ENCODE measurements at regions not wholly inside any gene's neighbourhood (a gene's known extent, or its start where the extent isn't known, plus 50 kb on each side); places are given as distances from the start of the nearest gene placed in this dataset.

DNA sequence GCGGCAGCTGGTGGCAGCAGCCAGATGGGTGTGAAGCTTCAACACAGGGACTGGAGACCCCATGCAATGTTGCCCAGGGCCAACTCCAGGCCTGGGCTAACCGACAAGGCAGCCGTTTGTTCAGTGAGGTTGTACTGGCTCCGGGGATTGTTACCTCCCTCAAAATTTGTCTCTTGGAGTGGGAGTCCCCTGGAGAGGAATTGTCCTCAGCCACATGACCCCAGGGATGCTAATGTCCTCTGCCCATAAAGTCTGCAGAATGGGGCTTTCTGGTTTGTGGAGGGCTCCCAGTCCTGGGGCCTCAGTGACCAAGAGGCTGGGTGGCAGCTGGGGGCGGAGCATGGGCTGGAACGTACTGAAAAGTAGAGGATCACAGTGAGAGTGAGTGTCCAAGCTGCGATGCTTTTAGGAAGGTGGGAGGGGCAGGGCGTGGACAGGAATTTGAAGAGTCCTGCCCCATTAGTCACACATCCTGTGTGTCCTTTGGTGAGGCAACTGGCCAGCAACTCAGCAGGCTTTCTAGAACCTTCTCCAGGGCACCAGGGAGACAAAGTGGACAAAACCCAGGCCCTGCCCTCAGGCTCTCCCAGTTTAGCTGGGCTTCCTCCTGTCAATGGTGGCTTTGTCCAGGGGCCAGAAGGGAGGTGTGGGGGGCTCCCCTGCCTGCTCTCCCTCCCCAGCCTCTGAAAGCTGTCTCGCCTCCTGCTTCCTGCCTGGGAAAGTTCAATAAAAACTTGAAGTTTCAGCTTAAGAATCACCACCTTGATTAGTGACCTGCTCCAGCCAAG lies 114.0 kb downstream of the NSG2 start:
- DNase-seq, result no peak

DNA sequence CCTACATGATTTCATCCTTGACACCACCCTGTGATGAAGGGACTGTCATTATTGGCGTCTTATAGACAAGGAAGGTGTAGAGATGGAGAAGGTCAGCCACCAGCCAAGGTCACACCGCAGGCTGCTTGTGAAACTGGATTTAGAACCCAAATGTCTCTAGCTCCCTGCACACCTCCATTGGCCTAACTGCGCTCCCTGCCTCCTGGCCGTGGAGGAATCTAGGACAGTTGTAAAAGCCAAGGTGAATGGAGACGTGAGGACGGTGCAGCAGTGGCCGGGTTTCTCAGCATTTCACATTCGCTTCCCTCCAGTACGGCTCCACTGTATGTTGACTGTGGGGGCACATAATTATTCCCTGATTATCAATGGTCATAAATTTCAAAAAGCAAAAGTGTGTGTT lies 119.9 kb downstream of the NSG2 start:
- no peak for DNase-seq

DNA sequence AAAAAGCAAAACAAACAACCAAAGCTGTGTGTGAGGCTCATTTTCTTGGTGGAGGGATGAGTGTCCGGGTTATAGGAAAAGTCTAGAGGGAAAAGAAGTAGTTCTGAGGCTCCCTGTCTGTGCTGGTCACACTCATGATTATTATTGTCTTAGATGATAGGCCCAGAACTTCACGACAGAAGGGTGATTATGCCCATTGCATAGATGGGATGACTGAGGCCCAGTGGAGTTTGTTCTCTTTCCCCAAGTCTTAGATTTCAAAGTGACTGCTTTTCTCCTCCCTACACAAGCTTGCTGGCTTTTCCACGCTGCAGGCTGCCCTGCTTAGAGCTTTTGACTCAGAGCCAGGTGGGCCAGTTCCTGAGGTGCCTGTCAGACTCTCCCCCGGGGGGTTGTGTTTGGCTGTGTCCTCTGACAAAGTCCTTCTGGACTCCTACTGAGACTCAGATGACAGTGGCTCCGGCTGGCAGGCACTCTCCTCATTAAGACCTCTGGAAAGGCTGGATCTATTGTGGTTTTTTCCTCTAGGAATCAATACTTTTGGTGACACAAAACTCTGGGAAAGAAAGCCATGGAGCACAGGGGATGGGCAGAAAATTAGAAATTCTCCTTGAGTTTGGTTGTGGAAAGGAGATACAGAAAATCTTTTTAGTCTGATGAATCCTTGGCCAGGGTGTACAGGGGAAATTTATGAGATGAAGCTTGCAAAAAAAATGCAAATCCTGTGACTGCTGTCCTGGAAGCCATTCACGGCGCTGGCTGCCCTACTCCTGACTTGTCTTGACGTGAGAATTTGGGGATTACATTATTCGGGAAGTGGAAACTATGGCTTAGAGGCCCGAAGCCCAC lies 120.9 kb downstream of the NSG2 start:
- DNase-seq, result no peak

DNA sequence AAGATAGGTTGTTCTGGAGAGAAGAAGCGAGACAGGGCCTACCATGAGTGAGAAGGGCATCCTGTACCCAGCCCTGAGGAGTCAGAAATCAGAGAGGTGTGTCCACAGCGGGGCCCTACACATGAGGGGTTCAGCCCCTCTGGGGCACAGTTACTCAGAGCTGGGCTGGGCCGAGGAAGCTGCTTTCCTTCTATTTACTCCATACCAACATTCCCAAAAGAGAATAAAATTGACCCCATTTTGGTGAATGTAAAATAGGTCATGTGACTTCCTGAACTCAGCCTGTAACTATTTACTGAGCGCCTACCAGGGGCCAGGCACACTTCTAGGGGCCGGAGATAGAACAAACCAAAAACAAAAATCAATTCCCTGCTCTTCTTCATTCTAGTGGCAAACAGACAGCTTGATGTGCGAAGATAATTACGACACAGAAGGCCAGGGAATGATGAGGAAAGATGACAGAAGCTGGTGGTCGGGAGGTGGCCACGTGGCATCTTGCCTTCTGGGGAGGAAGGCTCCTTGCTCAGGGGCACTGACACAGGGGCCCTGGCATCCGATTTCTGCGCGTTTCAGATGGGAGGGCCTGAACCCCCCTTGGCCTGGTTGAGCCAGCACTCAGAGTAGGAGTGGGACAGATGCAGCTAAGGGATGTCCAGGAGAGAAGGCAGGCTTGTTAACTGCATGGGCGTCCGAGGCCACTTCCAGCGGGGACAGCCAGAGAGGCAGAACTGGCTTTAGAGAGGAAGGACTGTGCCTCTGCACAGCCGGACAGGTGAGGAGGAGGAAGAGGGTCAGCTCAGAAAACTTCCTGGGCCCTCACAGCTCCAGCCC lies 121.8 kb downstream of the NSG2 start:
- DNase-seq, result no peak

DNA sequence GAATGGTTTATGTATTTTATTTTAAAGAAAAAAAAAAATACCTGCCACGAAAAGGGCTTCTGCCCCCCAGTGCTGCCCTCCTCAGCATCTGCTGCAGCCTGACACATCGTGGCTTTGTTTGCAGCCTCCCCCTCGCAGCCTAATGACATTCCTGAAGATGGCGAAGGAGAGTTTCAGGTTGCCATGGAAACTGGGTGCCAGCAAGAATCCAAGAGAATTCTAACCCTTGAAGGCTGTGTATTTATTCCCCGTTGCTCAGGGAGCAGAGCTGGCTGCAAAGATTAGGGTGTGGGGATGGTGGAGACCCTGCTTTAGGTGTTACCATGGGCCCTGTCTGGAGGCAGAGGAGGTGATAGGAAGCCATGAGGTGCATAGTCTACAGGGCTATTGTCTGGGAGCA lies 126.6 kb downstream of the NSG2 start:
- DNase-seq, result peak; percentile 54

DNA sequence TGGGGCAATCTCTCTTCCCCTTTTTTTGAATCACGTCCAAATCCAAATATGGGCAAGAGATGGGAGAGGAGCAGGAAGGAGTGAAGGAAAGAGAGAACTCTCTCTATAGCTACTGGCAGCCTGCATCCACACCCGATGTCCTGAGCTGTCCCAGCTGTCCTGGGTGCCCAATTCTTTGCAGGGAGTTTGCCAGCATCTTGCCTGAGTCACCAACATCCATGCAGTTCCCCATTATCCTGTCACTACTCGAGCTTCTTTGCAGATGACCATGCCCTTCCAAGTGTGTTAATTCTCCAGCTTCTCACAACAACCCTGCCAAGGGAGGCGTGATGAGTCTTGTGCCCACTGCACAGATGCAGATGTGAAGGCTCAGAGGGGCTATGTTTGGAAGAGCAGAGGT lies 127.1 kb downstream of the NSG2 start:
- DNase-seq, result no peak

DNA sequence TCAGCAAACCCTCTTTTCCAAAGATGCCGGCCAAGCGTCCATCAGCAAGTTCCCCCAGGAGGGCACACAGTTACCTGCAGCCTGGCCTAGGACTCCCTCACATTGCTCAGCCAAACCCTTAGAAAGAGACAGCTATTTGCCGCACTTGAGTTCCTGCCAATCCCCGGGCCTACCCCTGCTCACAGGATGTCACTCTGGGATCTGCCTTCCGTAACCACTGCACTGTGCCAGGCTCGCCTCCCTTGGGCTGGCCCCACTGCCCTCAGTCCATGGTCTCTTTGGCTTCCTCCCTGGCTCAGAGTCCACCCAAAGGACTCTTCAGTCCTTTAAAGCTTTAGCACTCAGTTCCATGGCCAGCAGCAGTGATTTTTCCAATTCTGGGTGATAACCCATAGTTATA lies 128.3 kb downstream of the NSG2 start:
- DNase-seq, result no peak

DNA sequence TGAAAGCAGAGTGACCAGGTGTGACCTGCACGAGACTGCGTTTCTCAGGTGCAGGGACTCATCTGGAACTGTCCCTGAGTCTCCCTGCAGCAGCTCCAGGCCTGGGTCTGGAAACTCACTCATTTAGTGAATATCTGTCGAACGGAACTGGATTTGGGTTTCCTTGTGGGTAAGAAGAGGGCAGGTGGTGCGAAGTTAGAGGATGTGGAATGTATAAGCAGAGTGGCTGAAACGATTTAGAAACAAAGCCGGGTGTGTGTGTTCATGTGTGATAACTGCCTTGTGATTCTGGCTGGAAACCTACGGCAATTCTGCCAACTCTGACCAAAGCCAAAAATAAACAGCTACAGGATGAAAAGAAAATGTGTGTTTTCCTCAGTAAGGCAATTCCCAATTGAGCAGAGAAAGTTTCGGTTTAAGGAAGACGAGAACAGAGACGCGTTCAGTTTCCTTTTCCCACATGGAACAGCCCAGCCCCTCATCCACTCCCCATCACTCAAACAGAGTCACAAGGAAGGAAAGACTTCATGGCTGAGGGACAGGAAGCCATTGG lies 130.3 kb downstream of the NSG2 start:
- no peak for DNase-seq

DNA sequence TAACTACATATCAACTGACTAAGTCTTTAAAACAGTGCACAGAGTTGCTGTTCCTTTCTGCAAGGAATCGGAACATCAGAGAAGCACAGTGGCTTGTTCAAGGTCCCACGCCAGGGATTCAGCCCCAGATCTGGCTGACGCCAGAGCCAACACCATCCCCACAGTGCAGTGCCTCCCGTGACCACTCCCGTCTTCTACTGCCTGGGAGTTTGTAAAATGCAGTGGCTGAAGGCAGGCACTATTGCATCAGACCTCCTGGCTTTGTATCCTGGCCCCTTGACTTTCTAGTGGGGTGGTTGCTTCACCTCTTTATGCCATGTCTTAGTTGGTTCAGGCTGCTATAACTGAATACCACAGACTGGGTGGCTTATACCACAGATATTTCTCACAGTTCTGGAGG lies 131.0 kb downstream of the NSG2 start:
- no peak for DNase-seq

DNA sequence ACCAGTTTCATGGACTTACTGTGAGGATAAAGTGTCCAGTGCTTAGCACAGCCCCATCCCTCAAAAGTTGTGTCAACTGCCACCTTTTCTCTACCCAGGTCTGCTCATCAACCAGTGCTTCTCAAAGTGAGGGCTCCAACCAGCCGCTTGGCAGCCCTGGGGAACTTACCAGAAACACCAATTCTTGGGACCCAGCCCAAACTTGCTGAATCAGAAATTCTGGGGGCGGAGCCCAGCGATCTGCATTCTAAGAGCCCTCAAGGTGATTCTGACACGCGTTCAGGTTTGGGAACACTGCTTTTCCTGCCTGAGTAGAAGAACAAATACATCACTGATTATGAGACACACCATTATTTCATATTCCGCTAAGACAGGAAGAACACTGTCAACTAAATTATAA lies 132.0 kb downstream of the NSG2 start:
- DNase-seq, result no peak

DNA sequence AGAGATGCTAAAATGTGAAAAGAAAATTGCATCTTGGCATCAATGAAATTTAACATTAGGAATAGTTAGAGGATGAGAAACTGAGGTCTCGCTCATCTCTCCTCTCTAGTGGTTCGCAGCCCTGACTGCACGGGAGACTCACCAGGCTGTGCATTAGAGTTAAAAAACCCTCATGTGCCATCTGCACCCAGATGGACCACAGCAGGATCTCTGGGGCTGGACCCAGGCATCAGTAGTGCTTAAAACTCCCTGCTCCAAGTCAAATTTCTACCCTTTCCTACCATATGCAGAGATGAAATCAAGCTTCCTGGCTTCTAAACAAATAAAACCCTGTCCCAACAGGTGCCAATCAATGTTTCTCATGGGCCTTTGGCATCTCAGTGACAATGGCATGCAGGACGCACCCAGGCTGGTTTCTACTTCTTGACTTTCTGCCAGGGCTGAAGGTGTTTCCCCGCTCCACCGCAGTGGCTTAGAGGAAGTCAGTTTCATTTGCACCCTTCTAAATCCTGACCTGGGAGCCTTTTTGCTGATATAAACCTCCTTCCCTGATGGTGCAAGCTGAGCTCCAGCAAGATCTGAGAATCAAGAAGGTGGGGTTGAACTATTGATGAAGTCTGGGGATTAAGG lies 132.6 kb downstream of the NSG2 start:
- no peak for DNase-seq

DNA sequence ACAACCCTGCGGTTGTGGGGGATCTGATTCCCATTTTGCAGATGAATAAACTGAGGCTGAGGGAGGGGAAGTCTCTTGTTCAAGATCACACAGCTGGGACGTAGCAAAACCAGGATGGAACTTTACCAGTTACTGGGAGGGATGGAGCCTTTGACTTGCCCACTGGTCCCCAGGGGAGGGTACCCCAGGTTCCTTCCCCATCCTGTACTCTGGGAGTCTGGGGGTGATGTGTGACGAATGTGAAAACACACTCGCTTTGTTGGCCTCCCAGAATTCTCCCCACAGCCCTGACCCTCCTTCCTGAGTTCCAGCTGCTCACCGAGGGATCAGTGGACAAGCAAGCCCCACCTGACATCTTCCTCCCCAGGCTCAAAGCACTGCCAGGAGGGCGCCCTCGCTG lies 135.1 kb downstream of the NSG2 start:
- no peak for DNase-seq

DNA sequence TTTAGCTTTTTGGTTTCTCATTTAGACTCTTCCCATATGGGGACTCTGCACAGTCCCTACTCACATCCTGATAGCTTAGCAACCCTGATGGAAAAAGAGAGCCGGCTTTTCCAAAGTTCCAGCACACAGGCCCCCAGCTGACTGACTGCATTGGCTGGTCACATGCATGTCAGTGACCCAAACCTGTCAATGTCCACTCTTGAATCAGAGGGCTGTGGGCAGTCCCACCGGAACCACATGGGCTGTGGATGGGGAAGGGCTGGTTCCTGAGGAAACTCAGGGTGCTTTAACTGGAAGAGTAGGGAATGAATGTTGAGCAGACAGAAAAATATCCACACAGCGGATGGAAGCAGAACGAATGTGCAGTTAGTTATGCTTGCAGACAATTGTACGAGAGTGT lies 136.6 kb downstream of the NSG2 start:
- DNase-seq, result no peak

DNA sequence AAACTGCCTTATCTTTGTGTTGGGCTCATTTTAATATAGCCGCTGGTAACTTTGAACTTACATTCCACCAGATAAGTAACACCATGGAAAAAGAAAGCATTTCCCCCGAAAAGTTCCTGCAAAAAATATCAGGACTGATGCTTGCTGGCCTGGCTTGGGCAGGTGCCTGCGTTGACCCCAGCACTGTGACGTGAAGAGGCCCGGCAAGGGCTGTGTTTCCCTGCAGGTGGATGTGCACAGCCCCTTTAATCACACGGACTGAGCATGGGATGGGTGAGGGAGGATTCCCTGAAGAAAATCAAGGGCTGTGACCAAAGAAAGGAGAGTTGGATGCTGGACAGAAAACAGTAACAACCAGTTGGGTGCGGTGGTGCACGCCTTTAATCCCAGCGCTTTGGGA lies 138.2 kb downstream of the NSG2 start:
- DNase-seq, result no peak

DNA sequence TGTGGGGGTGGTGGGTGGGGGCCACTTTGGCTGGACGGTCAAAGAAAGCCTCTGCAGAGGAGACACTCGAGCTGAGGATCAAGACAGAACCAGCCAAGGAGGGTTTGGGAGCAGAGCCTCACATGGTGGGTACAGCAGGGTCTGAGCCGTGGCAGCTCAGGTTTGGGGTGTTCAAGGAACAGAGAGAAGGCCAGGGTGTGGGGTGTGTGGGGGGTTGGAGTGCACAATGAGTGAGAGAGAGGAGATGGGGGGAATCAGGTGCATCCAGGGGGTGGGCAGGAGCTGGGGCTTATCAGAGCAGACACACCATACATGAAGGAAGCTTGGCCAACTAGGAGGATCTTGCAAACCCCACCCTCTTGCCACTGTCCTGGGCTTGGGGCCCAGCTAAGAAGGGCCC lies 140.0 kb downstream of the NSG2 start:
- DNase-seq, result no peak

DNA sequence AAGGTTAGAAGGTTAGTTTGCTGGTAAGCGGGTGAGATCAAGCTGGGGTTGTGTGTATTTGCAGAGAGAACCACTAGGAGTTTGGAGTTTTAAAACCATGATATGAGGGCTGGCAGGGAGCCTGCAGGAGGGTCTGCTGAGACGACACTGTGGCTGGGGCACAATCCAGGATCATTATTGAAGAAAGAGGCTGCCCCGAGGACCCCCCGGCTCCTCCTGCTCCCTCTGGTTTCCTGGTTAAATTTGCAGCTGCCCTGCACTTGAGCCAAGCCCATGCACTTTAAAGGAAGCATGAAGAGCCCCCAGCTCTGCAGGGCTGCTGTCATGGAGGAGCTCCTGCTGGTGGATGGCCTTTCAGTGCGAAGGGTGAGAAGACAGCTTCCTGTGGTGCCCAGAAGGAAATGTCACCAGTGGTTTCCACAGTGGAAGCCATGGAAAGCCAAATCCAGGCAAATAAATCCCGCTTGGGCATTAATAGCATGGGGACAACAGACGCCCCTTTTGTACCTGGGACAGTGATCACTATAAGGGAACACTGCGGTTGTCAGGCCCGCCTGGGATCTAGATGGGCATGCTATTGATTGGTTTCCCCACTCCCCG lies 140.7 kb downstream of the NSG2 start:
- no peak for DNase-seq

DNA sequence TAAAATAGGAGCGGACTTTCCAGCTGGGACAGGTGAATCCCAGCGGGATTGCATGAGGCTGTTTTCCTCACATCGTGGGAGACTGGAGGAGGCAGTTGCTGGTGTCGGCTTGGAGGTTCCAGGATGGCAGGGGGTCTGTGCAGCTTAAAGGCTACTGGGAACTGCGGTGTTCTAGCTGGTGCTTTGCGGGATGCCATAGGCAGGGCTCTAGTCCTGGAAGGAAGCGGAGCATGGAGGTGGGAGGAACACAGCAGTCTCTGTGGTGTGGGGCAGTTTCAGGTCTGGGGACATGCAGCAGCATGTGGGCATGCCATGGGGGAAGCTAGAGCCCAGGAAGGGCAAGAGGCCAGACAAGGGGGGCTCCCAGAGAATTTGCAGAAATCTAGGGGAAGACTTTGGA lies 141.5 kb downstream of the NSG2 start:
- DNase-seq, result no peak

DNA sequence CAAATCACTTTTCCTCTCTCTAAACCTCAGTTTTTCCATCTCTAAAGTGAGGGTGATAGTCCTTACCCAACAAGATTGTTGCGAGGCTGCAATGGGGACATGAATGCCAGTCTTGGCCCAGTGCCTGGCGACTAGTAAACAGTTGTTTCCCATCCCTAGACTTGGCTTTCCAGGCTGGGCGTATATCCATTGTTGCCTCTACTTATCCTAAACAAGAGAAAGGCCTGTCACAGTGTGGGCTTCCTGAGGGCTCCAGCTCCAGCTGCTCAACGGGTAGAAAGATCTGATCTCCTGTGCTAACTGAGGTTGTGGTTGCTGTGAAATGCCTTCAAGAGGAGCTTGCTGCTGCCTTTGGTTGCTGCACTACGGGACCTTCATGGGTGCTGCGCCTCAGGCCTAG lies 142.0 kb downstream of the NSG2 start:
- DNase-seq, result no peak

DNA sequence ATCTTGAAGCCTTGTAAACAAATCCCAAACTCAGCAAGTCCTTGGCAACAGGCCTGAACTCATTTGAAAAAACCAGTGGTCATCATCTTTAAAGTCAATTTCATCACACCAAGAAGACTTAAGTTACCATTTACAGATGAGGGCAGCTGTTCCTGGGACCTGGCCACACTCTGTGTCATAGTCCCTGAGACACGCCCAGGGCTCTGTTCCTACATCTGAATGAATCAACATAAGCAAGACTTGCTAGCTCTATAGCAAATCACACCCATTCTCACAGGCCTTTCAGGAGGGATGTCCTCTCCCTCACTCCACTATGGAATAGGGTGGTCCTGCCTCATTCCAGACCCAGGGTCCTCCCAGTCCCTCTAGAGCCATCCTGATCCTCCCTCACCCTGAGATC lies 142.8 kb downstream of the NSG2 start:
- no peak for DNase-seq

DNA sequence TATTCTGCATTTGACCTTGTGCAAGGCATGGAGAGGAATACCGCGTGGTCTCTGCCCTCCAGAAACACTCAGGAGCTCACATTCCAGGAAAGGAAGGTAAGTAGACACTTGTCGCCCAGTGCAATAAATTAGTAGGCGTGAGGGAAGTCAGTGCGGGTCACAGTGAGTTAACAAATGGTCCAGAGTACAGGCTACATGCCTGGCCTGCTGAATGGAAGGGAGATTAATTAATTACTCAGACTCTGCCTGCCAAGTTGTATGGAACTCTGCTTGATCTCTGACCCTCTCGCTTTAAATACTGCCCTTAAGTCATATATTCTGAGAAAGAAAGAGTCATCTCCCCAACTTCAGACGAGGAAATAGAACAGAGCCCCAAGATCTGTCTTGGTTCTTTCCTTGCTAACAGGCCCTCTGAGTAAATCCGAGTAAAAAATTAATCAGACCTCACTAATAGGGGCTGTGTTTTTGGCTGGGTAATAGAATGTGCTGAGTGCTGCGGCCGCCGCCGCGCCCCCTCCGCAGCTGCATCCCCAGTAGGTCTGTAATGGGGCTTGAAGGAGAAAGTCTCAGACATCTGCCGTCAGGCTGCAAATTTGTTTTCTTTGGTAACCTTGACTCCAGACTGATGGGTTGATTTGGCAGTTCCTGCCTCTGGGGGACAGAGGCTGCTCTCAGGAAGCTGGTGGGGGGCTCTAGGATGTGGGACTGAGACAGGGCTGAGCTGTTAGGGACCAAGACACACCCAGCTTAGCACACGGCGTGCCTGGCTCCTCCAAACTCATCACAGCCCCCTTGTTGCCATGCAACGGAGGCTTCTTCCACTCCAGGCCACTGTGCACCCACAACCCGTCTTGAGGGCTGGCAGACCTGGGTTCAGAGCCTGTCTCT lies 144.4 kb downstream of the NSG2 start:
- peak; percentile 76 for DNase-seq

DNA sequence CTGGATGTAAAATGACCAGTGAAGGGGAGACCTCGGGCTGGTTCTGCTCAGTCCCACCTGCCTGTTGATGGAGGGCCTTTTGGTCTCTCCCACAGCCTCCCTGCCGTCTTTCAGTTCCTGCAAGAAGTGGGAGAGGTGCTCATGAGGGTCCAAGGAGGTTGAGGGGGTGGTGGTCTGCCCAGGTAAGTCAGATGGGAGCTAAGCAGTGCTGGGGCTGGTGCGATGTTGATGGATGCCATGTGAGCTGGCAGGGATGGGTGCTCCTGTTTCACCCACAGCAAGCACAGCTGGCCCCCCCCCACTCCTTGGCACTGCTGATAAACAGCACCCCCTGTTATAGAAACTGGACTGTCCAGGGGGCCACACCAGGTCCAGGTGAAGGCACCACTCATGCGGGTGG lies 145.6 kb downstream of the NSG2 start:
- no peak for DNase-seq
